GM18907 (cell line): ENCODE measurements at regions not wholly inside any gene's neighbourhood (a gene's known extent, or its start where the extent isn't known, plus 50 kb on each side); places are given as distances from the start of the nearest gene placed in this dataset.

Source experiments
- ATAC-seq: cut with Tn5 transposase; IDR thresholded peaks from one replicate; pipeline ENCODE4 v1.9.1; 2021; ENCODE audit warnings: mild to moderate bottlenecking, moderate library complexity; ENCODE audit not compliant: unreplicated experiment

DNA sequence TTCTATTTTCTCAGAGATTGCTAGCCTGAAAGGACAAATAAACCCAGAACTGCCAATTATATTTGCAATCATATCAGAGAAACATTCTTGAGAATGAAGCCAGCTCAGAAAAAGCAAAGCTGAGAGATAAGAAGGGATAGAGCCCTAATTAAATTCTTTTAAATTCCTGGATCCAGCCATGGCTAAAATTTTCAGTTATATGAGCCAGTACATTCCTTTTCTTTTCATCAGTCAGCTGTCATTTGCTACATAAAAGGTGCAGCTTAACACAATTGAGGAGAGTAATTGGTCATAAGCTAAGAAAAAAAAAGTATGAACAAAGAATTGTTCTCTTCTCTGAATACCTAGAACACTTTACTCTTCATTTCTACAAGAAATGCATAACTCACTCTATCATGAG is 303.5 kb upstream of the FIGN start:
- no peak for ATAC-seq

DNA sequence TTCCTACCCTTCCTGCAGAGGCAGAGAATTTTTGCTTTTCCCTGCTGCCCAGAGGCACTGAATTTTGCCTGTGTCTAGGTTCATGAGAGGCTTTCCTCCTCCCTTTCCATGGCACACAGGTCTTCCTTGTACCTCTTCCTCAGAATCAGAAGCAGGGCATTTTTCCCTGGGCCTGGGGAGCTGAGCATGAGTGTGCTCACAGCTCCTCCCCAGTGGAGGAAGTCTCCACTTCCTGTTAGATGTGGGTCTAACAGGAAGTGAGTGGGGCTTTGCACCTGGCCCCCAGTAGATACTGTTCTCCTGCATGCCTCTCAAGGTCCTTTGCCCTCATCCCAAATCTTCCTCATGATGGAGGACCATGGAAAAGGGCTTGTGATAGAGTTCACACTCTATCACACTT is 297.2 kb upstream of the FIGN start:
- ATAC-seq, result peak; percentile 84

DNA sequence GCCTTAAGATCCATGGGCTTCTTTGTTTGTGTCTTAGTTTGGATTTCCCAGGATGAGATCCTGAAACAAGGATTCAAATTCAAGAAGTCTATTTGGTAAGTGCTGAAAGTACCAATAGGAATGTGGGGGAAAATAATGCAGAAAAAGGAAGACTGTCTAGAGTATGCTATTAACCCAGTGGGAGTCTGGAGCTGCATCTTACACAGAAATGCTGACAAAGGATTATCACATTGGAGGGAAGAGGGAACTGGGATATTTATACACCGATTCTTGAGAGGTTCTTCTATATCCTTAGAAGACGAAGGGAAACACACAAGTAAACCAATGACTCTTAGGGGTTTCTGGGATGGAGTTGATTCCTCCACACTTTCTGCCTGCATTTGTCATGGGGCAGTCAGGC is 294.8 kb upstream of the FIGN start:
- no peak for ATAC-seq

DNA sequence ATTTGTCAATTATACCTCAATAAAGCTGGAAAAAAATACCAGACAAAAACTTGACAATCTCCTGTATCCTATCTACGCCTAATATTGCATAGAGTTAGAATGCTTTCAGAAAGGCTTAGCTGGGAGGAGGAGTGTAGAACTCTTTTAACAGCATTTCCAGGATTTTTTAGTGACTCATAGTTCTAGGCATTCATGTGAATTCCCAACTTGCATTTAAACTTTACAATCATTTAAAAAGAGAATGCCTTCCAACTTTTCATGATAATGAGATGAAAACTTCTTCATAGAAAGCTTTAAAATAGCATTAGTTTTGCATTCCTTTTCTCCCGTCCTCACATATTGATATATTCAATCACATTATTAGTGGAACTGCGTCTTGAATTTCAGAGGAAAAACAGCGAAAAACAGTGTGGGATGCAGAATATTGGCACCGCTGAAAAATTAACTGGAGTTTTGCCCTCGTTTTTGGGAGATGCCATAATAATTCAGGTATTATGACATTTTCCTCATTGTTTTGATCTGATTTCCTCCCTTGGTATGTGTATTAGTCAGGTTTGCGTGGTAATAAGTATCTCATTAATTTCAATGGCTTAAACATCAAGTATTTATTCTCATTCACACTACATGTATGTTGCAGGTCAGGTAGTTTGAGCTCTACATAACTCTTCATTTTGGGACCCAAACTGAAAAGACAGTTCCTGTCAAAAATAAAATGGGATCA is 293.2 kb upstream of the FIGN start:
- no peak for ATAC-seq

DNA sequence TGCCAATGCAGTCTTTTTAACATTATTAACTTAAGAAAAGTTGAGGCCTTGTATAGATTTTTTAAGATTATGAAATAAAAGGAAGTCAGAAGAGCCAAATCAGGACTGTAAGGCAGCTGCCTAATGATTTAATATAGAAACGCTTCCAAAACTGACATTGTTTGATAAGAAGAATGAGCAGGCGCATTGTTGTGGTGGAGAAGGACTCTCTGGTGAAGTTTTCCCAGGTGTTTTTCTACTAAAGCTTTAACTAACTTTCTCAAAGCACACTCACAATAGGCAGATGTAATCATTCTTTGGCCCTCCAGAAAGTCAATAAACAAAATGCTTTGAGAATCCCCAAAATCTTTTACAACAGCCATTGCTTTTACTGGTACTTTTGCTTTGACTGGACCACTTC is 288.6 kb upstream of the FIGN start:
- no peak for ATAC-seq

DNA sequence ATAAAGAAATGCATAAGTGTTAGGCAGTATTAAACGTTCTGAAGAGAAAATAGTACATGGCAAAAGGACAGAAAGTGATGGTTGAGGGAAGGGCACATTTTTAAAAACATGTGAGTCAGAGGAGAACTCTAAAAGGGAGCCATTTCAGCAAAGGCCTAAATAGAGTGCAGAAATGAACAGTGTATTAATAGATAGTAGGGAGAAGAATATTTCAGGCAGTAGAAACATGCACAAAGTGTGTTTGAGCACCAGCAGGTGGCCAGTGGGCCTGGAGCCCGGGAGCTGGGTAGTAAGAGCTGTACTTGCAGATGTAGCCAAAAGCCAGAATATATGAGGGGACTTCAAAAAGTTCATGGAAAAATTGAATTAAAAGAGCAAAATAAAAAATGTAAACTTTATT is 288.1 kb upstream of the FIGN start:
- ATAC-seq, result no peak

DNA sequence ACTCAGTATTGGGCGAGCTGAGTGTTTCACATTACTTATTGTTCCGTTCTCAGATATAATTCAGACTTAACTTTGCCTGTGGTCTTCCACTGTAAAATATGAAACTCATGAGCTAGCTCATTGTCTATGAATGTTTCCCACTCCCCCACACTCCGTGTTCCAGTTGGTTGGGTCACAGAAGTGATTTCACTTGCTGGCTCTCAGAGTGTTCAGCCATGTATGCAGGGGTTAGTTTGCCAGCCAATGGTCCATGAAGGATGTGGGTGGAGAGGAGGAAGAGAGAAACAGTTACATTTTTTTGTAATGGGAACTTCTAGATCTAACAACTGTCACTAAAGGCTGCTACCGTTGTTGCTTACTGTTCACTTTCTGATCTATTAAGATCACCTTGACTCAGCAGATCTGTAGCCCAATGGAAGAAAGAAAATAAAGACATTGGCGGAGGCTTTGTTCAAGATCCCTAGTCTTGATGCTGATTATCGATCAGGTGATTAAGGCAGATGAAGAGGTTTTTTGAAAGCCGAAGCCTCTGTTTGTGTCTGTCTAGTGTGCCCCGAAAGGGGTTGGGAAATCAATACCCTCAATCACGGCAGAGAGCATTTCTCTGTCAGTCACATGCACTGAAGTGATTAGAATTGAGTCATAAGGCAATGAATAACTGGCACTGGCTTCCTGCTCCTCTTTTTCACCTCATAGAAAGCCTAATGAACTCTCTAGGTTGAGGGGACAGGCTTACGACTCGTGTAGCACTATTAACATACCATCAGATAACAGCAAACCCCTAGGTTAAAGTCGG is 279.7 kb upstream of the FIGN start:
- peak; percentile 98 for ATAC-seq

DNA sequence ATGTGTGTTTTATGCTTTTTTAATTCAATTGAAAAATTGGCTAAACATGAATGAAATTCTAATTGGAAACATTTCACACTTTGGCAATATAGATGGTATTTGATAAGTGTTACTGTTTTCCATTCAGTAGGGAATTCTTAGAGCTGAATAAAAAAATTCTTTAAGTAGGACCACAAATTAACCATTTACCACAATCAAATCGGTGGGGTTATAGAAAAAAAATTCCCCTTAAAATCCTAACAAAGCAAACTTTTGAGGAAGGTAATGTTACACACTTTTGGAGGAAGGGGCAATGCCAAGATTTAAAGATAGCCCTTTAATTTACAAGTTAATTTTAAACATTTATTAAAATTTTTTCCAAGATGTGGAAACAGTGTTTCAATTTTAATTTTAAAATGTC is 279.0 kb upstream of the FIGN start:
- ATAC-seq, result no peak

DNA sequence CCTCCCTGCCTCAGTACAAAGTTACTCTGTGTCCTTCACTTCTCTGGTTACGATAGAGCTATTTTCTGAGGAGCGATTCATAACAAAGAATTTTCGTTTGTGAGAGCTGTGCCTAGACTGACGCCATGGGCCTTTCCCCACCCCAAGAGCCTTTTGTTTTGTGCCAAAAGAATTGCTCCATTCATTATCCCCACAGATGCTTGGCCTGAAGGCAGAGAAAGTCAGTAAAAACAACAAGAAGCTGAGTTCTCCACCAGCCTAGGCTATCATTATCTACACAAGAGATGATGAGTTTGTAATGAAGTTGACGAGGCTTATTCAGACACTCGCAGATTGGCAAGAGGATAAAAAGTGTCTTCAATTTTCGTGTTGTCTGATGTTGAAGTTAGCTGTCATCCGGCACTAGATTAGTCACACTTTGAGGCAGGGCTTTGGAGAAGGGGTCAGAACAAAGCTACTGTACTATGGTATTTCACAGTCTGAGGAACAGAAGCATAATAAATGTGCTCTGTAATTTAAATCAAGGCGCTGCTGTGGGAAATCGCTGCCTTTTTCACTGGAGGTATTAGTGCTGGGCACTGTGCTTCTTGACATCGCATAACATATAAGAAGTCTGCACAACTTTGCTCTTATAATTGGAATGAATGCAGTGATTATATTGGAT is 278.4 kb upstream of the FIGN start:
- ATAC-seq, result no peak

DNA sequence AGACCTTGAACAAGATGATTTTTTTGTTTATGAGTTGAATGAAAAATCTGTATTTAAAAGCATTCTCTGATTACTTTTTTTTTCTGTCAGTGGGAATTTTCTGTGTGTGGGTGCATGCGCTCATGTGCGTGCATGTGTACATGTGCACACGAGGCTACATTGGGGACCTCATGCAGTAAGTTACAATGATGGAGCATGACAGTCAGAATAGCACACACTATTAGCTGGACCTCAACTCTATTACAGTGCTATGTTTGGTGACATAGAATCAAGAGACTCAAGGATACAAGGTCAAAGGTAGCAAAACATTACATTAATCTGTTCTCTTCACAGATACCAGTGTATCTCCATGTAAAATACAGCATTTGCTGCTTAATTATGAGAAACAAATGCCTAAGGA is 276.8 kb upstream of the FIGN start:
- ATAC-seq, result no peak

DNA sequence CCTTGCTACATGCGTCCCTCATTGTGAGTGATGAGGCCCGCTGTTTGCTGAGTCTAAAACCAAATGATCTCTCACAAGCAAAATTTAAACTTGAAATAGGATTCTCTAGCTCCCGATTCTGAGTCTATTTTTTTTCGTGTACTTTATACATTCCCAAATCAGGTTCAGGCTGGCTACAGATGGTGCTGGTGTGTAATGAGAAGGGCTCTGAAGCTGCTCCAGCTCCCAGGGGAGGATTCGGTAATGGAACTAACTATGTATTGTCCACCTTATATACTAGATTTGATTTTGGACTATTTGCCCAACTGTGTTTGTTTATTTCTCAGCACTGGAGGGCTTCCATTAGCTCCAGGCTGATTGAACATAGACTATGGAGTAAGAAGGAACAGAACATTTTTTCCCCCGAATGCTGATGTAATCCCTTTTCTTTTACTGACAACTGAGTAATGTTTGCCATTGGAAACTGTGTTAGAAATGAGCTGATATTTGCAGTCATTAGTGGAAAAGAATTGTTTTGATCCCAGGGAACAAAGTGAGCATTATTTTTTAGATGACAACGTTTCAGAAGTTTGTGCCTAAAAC is 274.0 kb upstream of the FIGN start:
- no peak for ATAC-seq

DNA sequence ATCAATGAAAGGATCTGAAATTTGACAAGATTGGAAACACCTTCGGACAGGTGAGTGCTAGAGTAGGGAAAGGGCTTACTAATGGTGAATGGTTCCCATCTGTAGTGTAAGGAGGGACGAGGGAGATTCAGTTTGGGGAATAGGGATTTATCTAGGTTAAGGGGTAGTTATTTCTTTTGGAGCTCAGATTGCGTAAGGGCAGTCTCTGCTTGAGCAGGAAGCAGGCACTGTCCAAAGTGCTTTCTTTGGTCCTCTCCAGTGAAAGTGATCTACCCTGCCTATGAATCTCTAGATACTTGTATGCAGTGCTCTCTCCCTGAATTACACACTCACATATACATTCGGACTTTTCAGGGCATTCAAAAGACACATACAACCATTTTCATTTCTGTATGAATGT is 272.9 kb upstream of the FIGN start:
- ATAC-seq, result no peak

DNA sequence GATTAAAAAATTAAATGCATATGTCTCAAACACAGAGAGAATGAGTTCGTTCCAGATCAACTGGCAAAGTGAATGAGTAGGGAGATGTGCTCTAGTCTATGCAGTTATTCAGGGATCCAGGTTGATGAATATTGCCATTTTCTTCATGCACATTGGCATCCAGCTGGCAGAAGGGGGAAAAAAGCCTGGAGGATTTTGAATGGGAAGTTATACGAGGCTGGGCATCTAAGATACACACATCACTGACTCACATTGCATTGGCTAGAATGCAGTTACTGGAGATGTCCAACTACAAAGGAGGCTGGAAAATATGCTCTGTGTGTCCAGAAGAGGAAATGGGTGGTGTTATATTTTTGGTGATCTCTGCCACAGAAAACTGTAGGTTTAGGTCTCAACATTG is 270.9 kb upstream of the FIGN start:
- ATAC-seq, result no peak

DNA sequence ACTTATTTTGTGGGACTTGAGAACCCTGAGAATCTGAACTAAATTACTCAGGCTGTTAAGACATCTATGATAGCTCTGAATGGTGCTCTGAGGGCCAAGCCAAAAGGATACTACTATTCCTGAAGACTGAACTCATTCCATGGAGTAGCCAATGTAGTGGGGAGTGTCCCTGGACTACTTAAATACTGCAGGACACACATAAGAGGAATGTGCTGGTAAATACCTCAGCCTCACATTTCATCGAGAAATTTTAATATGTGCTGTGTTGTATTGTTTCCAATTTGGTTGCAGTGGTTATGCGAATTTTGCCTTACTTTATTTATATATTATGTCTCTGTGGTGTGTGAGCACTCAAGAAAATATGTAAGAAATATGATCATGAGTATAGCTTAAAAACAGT is 264.4 kb upstream of the FIGN start:
- ATAC-seq, result no peak

DNA sequence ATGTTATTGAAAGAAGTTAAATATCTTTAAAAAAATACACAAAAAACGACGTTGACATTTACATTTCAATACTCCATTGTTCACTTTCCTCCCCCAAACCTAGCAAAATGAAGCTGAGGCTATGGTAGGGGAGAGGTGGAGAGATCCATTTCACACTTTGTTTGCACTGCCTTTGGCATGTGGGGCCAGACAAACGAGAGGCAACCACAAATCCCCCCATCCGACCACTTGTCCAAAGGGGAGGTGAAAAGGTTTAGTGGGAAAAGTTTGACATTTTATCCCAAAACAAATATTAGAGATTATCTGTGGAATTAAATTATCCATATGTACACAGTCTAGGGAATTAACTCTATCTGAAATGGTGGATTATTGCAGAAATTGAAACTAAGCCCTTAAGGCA is 261.7 kb upstream of the FIGN start:
- ATAC-seq, result no peak

DNA sequence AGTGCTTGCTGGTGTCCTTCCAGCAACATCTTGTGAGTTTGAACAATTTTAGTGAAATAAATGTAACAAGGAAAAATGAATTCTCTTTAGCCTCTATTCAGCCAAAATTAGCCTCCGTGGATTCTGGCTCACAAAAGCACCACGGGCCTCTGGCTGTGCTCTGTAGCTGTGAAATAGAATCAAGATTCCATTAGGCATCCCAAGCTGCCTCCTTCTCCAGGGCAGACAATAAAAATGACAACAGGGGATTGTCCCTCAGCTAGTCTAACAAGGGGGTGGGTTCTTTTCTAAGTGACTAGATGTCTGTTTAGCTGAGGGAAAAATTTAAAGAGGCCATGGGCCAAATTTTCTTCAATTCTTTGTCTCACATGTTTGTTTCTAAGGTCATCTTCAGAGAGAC is 254.7 kb upstream of the FIGN start:
- no peak for ATAC-seq

DNA sequence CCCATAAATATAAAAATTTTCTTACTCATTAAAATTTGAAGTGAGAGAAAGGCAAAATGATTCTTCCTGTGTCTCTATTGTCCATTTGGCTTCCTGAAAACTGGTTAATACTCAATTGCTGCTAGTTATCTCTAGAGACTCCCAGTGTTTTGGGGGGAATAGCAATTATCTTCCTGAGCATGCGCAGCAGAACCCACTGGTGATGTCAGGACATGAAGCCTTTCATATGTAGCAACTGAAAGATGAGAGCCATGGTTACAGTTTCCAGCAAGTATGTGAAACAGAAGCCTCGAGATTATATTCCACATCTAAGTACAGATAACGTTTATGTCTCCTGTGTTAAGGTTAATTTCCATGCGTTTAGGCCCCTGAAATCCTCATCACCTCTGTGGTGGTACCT is 254.3 kb upstream of the FIGN start:
- ATAC-seq, result no peak

DNA sequence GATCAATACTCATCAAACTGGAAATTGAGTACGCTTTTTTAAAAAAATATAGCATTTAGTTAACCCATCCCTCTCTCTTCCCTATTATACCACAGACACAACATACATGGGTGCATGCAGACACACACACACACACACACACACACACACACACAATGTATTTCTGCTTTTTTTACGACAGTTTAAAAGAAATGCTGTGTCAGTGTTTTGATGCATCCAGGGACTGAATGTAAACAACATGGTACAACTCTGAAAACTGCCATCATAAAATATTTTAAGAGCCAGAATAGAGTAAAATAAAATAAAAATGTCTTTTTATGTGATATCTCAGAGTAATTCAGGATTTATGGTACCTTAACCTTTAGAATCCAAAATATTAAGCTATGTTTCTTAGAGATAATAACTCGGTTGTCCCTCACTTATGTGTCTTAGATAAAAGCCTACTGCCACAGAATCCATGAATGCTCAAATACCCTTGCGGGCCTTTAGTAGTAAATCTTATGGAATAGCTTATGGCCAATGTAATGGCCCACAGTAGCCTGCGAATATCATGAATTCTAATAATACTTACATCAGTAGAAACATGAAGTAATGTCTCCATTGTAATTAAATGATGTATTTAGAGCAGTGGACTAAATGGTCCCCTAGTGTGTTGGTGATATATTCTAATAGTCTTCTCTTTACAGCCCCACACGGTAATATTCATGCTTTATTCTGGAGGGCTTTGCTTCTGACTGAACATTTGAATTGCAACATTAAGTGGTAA is 251.6 kb upstream of the FIGN start:
- no peak for ATAC-seq

DNA sequence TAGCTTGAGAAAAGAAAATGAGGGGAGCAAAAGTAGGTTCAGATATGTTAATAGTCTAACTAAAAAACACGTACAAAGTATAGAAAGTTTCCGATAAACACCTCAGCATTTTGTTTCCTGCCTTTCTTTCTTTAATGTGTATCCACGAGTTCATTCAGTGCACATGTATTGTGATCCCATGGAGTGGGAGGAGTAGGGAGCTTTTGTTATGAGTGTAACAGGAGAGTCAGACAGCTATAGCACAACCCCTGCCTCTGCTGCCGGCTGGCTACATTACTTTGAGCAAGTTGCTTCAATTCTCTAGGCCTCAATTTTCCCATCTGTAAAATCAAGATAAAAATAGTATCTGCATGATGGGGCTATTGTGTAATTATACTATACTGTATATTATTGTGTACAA is 249.2 kb upstream of the FIGN start:
- no peak for ATAC-seq

DNA sequence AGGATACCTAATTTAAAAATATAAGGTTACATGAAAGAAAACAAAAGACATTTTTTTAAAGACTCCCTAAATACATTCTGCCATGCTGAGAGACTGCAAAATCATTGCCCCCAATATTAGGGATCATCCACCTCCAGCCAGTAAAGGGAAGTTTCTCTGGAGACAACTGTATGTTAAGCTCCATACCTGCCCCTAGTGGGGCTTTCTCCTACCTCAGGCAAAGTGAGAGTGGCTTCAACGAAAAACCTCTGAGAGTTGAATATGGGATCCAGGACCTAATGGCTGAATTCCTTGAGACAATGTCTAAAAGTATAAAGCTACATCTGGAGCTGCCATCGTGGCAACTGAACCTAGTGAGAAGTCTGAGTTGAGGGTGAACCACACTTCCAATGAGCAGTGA is 248.1 kb upstream of the FIGN start:
- ATAC-seq, result no peak

DNA sequence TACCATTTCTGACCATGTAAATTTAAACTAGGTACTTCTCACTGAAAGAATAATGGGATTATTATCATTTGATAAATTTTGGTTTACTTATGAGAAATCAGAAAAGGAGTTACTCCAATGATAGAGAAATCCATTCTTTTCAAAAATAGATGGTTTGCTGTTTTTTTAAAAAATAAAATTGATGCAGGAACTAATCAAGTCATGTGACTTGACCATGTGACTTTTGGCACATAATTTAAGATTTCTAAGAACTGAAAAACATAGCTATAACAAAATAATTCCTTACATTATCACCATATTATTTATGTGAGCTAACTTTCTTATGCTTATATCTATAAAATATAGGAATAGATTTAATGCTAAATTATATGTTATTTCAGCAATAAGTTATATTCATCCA is 247.1 kb upstream of the FIGN start:
- ATAC-seq, result no peak
